Loucy (cell line): ENCODE measurements at regions not wholly inside any gene's neighbourhood (a gene's known extent, or its start where the extent isn't known, plus 50 kb on each side); places are given as distances from the start of the nearest gene placed in this dataset.

ENCODE experiments used
- CTCF ChIP-seq: fragments of 200-600 bp; sonication (generic); conservative IDR thresholded peaks from 2 replicates; pipeline ENCODE4 v1.5.1; 2014; ENCODE audit warnings: mild to moderate bottlenecking, antibody characterized with exemption, low read length
- EZH2phosphoT487 ChIP-seq: fragments of 200-600 bp; IDR thresholded peaks from 2 replicates; pipeline ENCODE4 v1.6.1; 2018; ENCODE audit warnings: antibody characterized with exemption, mild to moderate bottlenecking, moderate library complexity, borderline replicate concordance

DNA sequence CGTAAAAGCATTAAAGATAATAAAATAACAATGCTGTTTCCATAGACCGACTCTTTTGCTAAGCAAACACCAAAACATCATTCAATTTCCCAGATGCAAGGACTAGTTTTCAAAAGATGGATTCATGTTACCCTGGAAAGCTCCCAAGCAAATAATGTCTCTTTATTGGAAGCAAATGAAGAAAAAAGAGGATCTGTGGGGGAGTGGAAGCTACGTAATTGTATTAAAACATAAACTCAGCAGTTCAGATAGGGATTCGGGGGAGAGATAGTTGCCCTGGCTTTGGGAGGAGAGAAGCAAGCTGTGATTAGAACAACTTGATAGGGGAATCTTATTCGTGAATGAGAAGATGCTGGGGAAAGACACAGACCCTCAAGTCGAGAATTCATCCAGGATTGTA lies 491.0 kb upstream of the CLINT1 start:
- TF ChIP-seq CTCF (no peak), EZH2phosphoT487 (no peak)
